ENCODE measurements at regions not wholly inside any gene's neighbourhood (a gene's known extent, or its start where the extent isn't known, plus 50 kb on each side); places are given as distances from the start of the nearest gene placed in this dataset.

- Histone ChIP-seq H4K20me1 (ENCODE audit: insufficient read depth) (no peaks in the 10 kb centered on the region), H3K79me2 (ENCODE audit: insufficient read depth, low read length) (no peaks in the 10 kb centered on the region), H3K4me1 (ENCODE audit: control insufficient read depth in 1 of 2, insufficient read depth in 2 of 2, low read length in 2 of 2) (no peaks in the 10 kb centered on the region), H3K4me2 (ENCODE audit: low read length) (no peak overlapping the region), H3K27ac (ENCODE audit: low read depth, low read length) (no peak overlapping the region), H3K4me3 (replicated peaks in 1 of 2; ENCODE audit: low read depth in 1 of 2, low read length in 2 of 2) (no peak overlapping the region), H3K36me3 (ENCODE audit: control insufficient read depth in 1 of 2, insufficient read depth in 2 of 2, low read length in 2 of 2) (no peaks in the 10 kb centered on the region), H3K27me3 (ENCODE audit: insufficient read depth, low read length) (0 out of 2 replicates have a peak, but pooled peaks cover 6% of the 10 kb centered on the region), H3K9me2 (ENCODE audit: insufficient read depth) (no peaks in the 10 kb centered on the region), H3K9ac (ENCODE audit: low read length) (no peak overlapping the region), H3K9me3 (ENCODE audit: control insufficient read depth in 1 of 2, insufficient read depth in 1 of 2, low read depth in 1 of 2, low read length in 2 of 2) (no peaks in the 10 kb centered on the region), H2AFZ (ENCODE audit: low read depth, low read length, poor library complexity, severe bottlenecking) (no peak overlapping the region)
- BruUV-seq (replicated peaks), result no TSS peak
- ChIA-PET POLR2A (no interaction called here), CTCF (no interaction called here), RAD21 (ENCODE audit: low non-redundant PET in 1 of 2, low total read pairs in 2 of 2, uncharacterized antibody in 2 of 2, unreplicated experiment in 2 of 2) (no interaction called here)
- no peak for DNase-seq (ENCODE audit: low read depth, low spot score)
- TF ChIP-seq ZNF274 (IDR thresholded peaks at IDR 0.05; ENCODE audit: low read depth, low read length) (no peak), ZBTB33 (IDR thresholded peaks at IDR 0.05; ENCODE audit: extremely low read depth, insufficient replicate concordance, low read length) (no peak), CEBPB (IDR thresholded peaks at IDR 0.05; ENCODE audit: low read depth) (no peak), SP1 (IDR thresholded peaks at IDR 0.05; ENCODE audit: low read depth) (no peak), POLR2AphosphoS5 (IDR thresholded peaks at IDR 0.05; ENCODE audit: low read depth, low read length) (no peak), TCF7L2 (IDR thresholded peaks at IDR 0.05; ENCODE audit: borderline replicate concordance, extremely low read depth, insufficient read depth, insufficient read length) (no peak)
- ATAC-seq, result no peak
- intact Hi-C loops (cut with micrococcal nuclease), result loop anchor here (10.0 kb wide), 1 partner anchor 56 kb away; no protein-coding TSS in a partner anchor
Observed at GRCh38 chr18:1958798-1959197, 612.5 kb downstream of the METTL4 start.

- Histone ChIP-seq H3K4me3 (replicated peaks in 1 of 2; ENCODE audit: low read depth in 1 of 2, low read length in 2 of 2) (no peak overlapping the region), H3K36me3 (ENCODE audit: control insufficient read depth in 1 of 2, insufficient read depth in 2 of 2, low read length in 2 of 2) (no peaks in the 10 kb centered on the region), H4K20me1 (ENCODE audit: insufficient read depth) (no peaks in the 10 kb centered on the region), H3K9ac (ENCODE audit: low read length) (no peak overlapping the region), H3K4me2 (ENCODE audit: low read length) (no peak overlapping the region), H3K9me2 (ENCODE audit: insufficient read depth) (no peaks in the 10 kb centered on the region), H3K79me2 (ENCODE audit: insufficient read depth, low read length) (no peaks in the 10 kb centered on the region), H3K4me1 (ENCODE audit: control insufficient read depth in 1 of 2, insufficient read depth in 2 of 2, low read length in 2 of 2) (no peaks in the 10 kb centered on the region), H2AFZ (ENCODE audit: low read depth, low read length, poor library complexity, severe bottlenecking) (no peak overlapping the region), H3K27me3 (ENCODE audit: insufficient read depth, low read length) (0 out of 2 replicates have a peak, but pooled peaks cover 6% of the 10 kb centered on the region), H3K9me3 (ENCODE audit: control insufficient read depth in 1 of 2, insufficient read depth in 1 of 2, low read depth in 1 of 2, low read length in 2 of 2) (no peaks in the 10 kb centered on the region), H3K27ac (ENCODE audit: low read depth, low read length) (no peak overlapping the region)
- TF ChIP-seq ZNF274 (IDR thresholded peaks at IDR 0.05; ENCODE audit: low read depth, low read length) (no peak), MAX (IDR thresholded peaks at IDR 0.05) (no peak), REST (IDR thresholded peaks at IDR 0.05; ENCODE audit: low read depth) (no peak), FOSL1 (IDR thresholded peaks at IDR 0.05; ENCODE audit: low read depth) (no peak)
- RAD21 ChIA-PET (ENCODE audit: low non-redundant PET in 1 of 2, low total read pairs in 2 of 2, uncharacterized antibody in 2 of 2, unreplicated experiment in 2 of 2), result no interaction called here
- intact Hi-C loops (cut with micrococcal nuclease), result no loop called here
- POLR2A ChIA-PET, result no interaction called here
- ATAC-seq (no peak), DNase-seq (ENCODE audit: low read depth, low spot score) (no peak)
- BruUV-seq (replicated peaks), result no TSS peak
- CTCF ChIA-PET, result no interaction called here
Observed at GRCh38 chr18:1965016-1965415, 606.3 kb downstream of the METTL4 start.
